Neural crest cell (in vitro differentiated cells): ENCODE measurements at regions not wholly inside any gene's neighbourhood (a gene's known extent, or its start where the extent isn't known, plus 50 kb on each side); places are given as distances from the start of the nearest gene placed in this dataset.

ENCODE experiments used
- DNase-seq: peaks from one replicate; pipeline ENCODE4 v3.0.0; 2021; ENCODE audit warnings: low read depth, mixed read lengths, low spot score
- H3K27ac Mint-ChIP-seq: one replicate; pipeline ENCODE4 v1.8.0; 2021; ENCODE audit warnings: mild to moderate bottlenecking, mixed read lengths; ENCODE audit not compliant: unreplicated experiment
- H3K27me3 Mint-ChIP-seq: 2 replicates; pipeline ENCODE4 v1.8.0; 2021; ENCODE audit warnings: low read depth, mild to moderate bottlenecking, mixed read lengths
- H3K36me3 Mint-ChIP-seq: 2 replicates; pipeline ENCODE4 v1.8.0; 2021; ENCODE audit warnings: low read depth, mild to moderate bottlenecking, mixed read lengths
- H3K4me1 Mint-ChIP-seq: 2 replicates; pipeline ENCODE4 v1.8.0; 2021; ENCODE audit warnings: mixed read lengths
- H3K4me3 Mint-ChIP-seq: one replicate; pipeline ENCODE4 v1.8.0; 2021; ENCODE audit warnings: mild to moderate bottlenecking, mixed read lengths
- H3K9me3 Mint-ChIP-seq: 2 replicates; pipeline ENCODE4 v1.8.0; 2021; ENCODE audit warnings: mixed read lengths
- CTCF ChIP-seq: fragments of 200-600 bp; sonication (generic); conservative IDR thresholded peaks from 2 replicates; pipeline ENCODE4 v1.5.0; 2021; ENCODE audit warnings: antibody characterized with exemption, mild to moderate bottlenecking

- TF ChIP-seq CTCF: no peak
- Mint-ChIP-seq H3K4me1 (peaks cover 13% of the 10 kb centered on the region), H3K36me3 (peaks cover 2% of the 10 kb centered on the region), H3K4me3 (no peak overlapping the region), H3K27me3 (no peaks in the 10 kb centered on the region), H3K27ac (no peak overlapping the region), H3K9me3 (peaks cover 9% of the 10 kb centered on the region)
- DNase-seq: no peak
Measured at GRCh38 chr1:56399326-56399725, 180.0 kb downstream of the PLPP3 start.

- peaks cover 13% of the 10 kb centered on the region for H3K4me1 Mint-ChIP-seq
Measured at GRCh38 chr1:56397811-56398231, 181.5 kb downstream of the PLPP3 start.

GRCh38 chr1:56397409-56397808 lies 182.0 kb downstream of the PLPP3 start:
- TF ChIP-seq CTCF: no peak
- peaks cover 2% of the 10 kb centered on the region for H3K36me3 Mint-ChIP-seq
- peaks cover 9% of the 10 kb centered on the region for H3K9me3 Mint-ChIP-seq
- no peak overlapping the region for H3K27ac Mint-ChIP-seq
- no peak for DNase-seq
- no peak overlapping the region for H3K4me3 Mint-ChIP-seq
- H3K27me3 Mint-ChIP-seq: no peaks in the 10 kb centered on the region
- H3K4me1 Mint-ChIP-seq: peaks cover 13% of the 10 kb centered on the region

More at GRCh38 chr1:56397811-56398231, 181.5 kb downstream of the PLPP3 start:
- H3K4me3 Mint-ChIP-seq: no peak overlapping the region
- no peak for TF ChIP-seq CTCF
- H3K36me3 Mint-ChIP-seq: peaks cover 2% of the 10 kb centered on the region
- no peak overlapping the region for H3K27ac Mint-ChIP-seq
- peaks cover 9% of the 10 kb centered on the region for H3K9me3 Mint-ChIP-seq
- DNase-seq: no peak
- no peaks in the 10 kb centered on the region for H3K27me3 Mint-ChIP-seq

- TF ChIP-seq CTCF: no peak
- Mint-ChIP-seq H3K4me1 (peaks cover 18% of the 10 kb centered on the region), H3K9me3 (peaks cover 5% of the 10 kb centered on the region), H3K36me3 (peaks cover 2% of the 10 kb centered on the region), H3K27ac (no peak overlapping the region), H3K4me3 (no peak overlapping the region), H3K27me3 (no peaks in the 10 kb centered on the region)
- DNase-seq: no peak
Measured at GRCh38 chr1:56396581-56396980, 182.8 kb downstream of the PLPP3 start.

- no peak for TF ChIP-seq CTCF
- Mint-ChIP-seq H3K4me1 (peaks cover 26% of the 10 kb centered on the region), H3K4me3 (no peak overlapping the region), H3K27ac (no peak overlapping the region), H3K36me3 (peaks cover 2% of the 10 kb centered on the region), H3K27me3 (no peaks in the 10 kb centered on the region), H3K9me3 (peaks cover 5% of the 10 kb centered on the region)
- no peak for DNase-seq
Measured at GRCh38 chr1:56395776-56396175, 183.6 kb downstream of the PLPP3 start.

- peaks cover 32% of the 10 kb centered on the region for H3K4me1 Mint-ChIP-seq
- DNase-seq: no peak
- H3K4me3 Mint-ChIP-seq: no peak overlapping the region
- peaks cover 5% of the 10 kb centered on the region for H3K9me3 Mint-ChIP-seq
- H3K36me3 Mint-ChIP-seq: peaks cover 2% of the 10 kb centered on the region
- H3K27ac Mint-ChIP-seq: no peak overlapping the region
- no peaks in the 10 kb centered on the region for H3K27me3 Mint-ChIP-seq
- no peak for TF ChIP-seq CTCF
Measured at GRCh38 chr1:56394298-56394697, 185.1 kb downstream of the PLPP3 start.
